ENCODE measurements at regions not wholly inside any gene's neighbourhood (a gene's known extent, or its start where the extent isn't known, plus 50 kb on each side); places are given as distances from the start of the nearest gene placed in this dataset.

GRCh38 chr18:78873926-78874500, 105.6 kb upstream of the SALL3 start:
- TF ChIP-seq CTCF (IDR thresholded peaks at IDR 0.05) (no peak), POLR2A (IDR thresholded peaks at IDR 0.05) (no peak)
